MG63 (cell line): ENCODE measurements at regions not wholly inside any gene's neighbourhood (a gene's known extent, or its start where the extent isn't known, plus 50 kb on each side); places are given as distances from the start of the nearest gene placed in this dataset.

ENCODE experiments used
- DNase-seq: peaks from one replicate; pipeline ENCODE4 v3.0.0-alpha.2; 2020
- H3K27me3 ChIP-seq: fragments of 250-450 bp; sonication (Bioruptor Pico); 2 replicates; pipeline ENCODE4 v1.5.1; 2020; ENCODE audit warnings: mild to moderate bottlenecking, moderate library complexity
- H3K36me3 ChIP-seq: fragments of 250-450 bp; sonication (Bioruptor Pico); 2 replicates; pipeline ENCODE4 v1.5.1; 2020; ENCODE audit warnings: mild to moderate bottlenecking, moderate library complexity
- H3K4me3 ChIP-seq: fragments of 250-450 bp; sonication (Bioruptor Pico); 2 replicates; pipeline ENCODE4 v1.5.1; 2020; ENCODE audit warnings: mild to moderate bottlenecking, moderate library complexity
- H3K9me3 ChIP-seq: fragments of 250-450 bp; sonication (Bioruptor Pico); 2 replicates; pipeline ENCODE4 v1.5.1; 2020; ENCODE audit warnings: mild to moderate bottlenecking, moderate library complexity

- Histone ChIP-seq H3K27me3 (no peaks in the 10 kb centered on the region), H3K9me3 (no peaks in the 10 kb centered on the region), H3K36me3 (no peaks in the 10 kb centered on the region), H3K4me3 (no peak overlapping the region)
- DNase-seq = no peak
Observed at GRCh38 chr16:73457851-73458250, 409.9 kb upstream of the ZFHX3 start.

DNA sequence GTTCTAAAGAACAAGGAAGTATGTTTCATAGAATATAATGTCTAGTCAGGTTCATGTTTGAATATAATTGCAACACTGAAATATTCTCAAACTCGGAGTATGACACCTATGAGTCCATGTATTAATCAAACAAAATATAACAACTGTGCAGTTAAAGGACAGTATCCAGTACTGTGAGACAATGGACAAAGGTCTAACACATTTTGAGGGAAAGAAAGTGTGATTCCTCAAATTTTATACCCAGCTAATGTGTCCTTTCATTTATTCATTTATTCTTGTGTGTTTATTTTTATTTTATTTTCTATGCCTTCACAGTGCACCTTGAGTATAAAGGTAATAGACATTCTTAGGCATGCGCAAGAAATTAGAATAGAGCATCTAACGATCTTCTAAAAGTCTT is 401.0 kb upstream of the ZFHX3 start:
- Histone ChIP-seq H3K9me3 (peaks cover 5% of the 10 kb centered on the region; the same call in 1 of the 2 replicates), H3K36me3 (no peaks in the 10 kb centered on the region), H3K27me3 (no peaks in the 10 kb centered on the region), H3K4me3 (no peak overlapping the region)
- no peak for DNase-seq

DNA sequence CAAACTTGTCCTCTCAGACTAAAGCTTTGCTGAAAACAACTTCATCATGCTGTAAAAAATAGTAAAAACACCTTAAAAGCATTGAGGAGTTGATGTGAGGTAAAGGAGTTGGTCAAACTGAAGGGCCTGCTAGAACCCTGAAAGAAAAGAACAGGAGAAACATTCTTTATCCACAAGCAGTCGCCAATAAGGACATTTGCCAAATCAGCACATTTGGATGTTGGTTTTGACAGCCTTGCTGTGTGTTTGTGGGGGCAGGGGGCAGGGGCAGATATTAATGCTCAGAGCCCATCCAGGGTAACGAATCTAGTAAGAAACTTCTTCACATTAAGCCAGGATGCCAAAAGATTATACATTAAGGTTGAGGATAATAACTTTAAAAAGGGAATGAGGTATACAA is 399.9 kb upstream of the ZFHX3 start:
- Histone ChIP-seq H3K9me3 (peaks cover 5% of the 10 kb centered on the region; the same call in 1 of the 2 replicates), H3K36me3 (no peaks in the 10 kb centered on the region), H3K27me3 (no peaks in the 10 kb centered on the region), H3K4me3 (no peak overlapping the region)
- DNase-seq = no peak

DNA sequence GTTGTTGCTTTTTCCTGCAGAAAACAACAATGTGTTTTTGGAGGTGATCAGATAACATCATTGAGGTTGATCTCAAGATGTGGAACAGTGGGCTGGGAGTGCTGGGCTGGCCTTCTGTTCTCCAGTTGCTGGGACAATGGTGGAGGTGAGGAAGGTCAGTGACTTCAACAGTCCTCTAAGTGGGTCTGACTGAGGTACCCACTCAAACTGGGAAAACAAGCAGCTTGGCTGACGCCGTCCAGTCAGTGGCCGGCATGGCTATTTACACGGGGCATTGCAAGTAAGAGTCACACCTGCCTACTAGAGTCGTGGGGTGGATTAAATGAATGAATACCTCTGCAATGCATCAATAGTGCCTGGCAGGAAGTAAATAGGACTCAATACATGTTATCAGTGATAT is 386.7 kb upstream of the ZFHX3 start:
- Histone ChIP-seq H3K4me3 (no peak overlapping the region), H3K27me3 (no peaks in the 10 kb centered on the region), H3K9me3 (no peaks in the 10 kb centered on the region)

DNA sequence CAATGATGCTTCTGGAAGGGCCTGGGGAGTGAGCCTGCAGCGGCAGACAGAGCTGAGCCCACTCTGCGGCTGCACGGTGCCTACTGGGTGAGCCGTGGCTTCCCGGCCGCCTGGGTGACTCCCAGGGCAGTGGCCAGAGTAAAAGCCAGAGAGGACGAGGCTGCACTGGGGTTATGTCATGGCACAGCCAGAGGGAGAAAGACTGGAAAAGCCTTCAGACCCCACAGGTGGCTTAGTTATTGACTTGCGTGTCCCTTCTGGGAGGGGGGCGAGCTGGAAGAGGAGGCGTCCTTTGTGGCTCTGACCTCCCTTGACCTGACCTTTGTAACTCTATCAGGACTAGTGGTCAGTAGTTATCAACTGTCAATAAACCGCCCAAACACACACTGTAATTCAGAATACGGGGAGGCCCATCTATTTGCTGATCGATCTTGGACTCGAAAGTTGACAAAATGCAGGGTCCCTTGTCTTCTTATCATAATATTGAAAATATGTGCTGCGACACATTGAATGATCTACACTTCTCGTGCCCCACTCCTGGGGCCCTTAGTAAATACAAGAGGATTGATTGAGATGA is 385.9 kb upstream of the ZFHX3 start:
- no peaks in the 10 kb centered on the region for H3K36me3 ChIP-seq
- H3K4me3 ChIP-seq = no peak overlapping the region
- H3K9me3 ChIP-seq = no peaks in the 10 kb centered on the region
- no peak for DNase-seq
- no peaks in the 10 kb centered on the region for H3K27me3 ChIP-seq

More for the DNA sequence above, 386.7 kb upstream of the ZFHX3 start:
- no peak for DNase-seq
- H3K36me3 ChIP-seq = no peaks in the 10 kb centered on the region

- Histone ChIP-seq H3K4me3 (no peak overlapping the region), H3K27me3 (no peaks in the 10 kb centered on the region), H3K36me3 (no peaks in the 10 kb centered on the region), H3K9me3 (no peaks in the 10 kb centered on the region)
- no peak for DNase-seq
Observed at GRCh38 chr16:73432850-73433730, 385.2 kb upstream of the ZFHX3 start.

DNA sequence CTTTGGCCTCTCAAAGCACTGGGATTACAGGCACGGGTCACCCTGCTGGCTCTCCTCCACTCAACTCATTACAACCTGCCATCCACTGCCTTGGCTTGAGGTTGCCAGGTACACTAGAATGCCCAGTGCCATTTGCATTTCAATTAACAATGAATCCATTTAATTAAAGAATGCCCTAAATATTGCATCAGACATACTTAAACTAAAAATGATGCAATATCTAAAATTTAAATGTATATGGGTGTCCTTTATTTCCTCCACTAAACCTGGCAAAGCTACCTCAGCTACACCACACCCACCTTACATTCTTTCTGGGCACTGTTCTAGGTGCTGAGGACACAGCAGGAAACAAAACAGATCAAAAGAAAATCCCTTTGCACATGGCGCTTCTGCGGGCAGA is 382.2 kb upstream of the ZFHX3 start:
- Histone ChIP-seq H3K9me3 (no peaks in the 10 kb centered on the region), H3K4me3 (no peak overlapping the region), H3K27me3 (no peaks in the 10 kb centered on the region)

GRCh38 chr16:73428121-73428520 is 380.2 kb upstream of the ZFHX3 start:
- Histone ChIP-seq H3K36me3 (no peaks in the 10 kb centered on the region), H3K9me3 (no peaks in the 10 kb centered on the region), H3K27me3 (no peaks in the 10 kb centered on the region), H3K4me3 (no peak overlapping the region)
- no peak for DNase-seq

More for the DNA sequence above, 382.2 kb upstream of the ZFHX3 start:
- no peaks in the 10 kb centered on the region for H3K36me3 ChIP-seq
- no peak for DNase-seq

- no peak overlapping the region for H3K4me3 ChIP-seq
- H3K36me3 ChIP-seq = no peaks in the 10 kb centered on the region
- no peaks in the 10 kb centered on the region for H3K27me3 ChIP-seq
- no peak for DNase-seq
- no peaks in the 10 kb centered on the region for H3K9me3 ChIP-seq
Observed at GRCh38 chr16:73427164-73427563, 379.2 kb upstream of the ZFHX3 start.

DNA sequence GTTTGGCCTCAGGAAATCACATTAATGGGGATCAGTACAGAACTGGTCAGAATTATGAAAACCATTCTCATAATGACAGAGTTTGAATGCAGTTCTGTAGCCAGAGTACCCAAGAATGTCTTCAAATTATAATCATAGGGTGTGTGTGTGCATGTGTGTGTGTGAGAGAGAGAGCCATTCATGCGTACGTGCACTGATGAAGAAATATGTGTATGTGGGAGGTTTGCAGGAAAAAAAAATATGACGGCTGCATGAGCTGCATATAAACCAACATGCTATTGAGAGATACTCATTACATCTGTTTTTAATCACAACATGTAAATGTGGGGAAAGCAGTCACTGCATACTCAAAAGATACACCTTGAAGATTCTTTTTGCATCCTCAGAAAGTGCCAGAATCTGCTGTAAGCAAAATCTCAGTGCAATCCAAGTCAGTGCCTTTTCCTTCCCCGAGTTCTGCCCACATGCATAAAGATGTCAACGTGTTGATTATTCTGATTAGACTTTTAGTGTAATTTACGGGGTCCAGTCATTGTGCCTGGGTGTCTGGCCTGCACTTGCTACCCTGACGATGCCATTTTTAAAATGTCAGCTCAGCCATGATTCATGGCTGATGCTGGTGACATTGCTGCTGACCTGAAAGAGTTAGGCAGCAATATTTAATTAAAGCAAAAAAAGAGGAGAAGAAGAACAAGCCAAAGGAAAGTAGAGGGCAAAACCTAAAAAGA is 378.7 kb upstream of the ZFHX3 start:
- no peak for DNase-seq
- no peaks in the 10 kb centered on the region for H3K9me3 ChIP-seq
- no peaks in the 10 kb centered on the region for H3K36me3 ChIP-seq
- no peaks in the 10 kb centered on the region for H3K27me3 ChIP-seq
- H3K4me3 ChIP-seq = no peak overlapping the region

GRCh38 chr16:73420676-73421075 is 372.7 kb upstream of the ZFHX3 start:
- H3K4me3 ChIP-seq = no peak overlapping the region
- DNase-seq = no peak
- H3K9me3 ChIP-seq = no peaks in the 10 kb centered on the region
- H3K36me3 ChIP-seq = no peaks in the 10 kb centered on the region
- H3K27me3 ChIP-seq = no peaks in the 10 kb centered on the region

GRCh38 chr16:73420244-73420643 is 372.3 kb upstream of the ZFHX3 start:
- no peaks in the 10 kb centered on the region for H3K36me3 ChIP-seq
- peak; percentile 11 for DNase-seq
- H3K9me3 ChIP-seq = no peaks in the 10 kb centered on the region
- H3K4me3 ChIP-seq = no peak overlapping the region
- H3K27me3 ChIP-seq = no peaks in the 10 kb centered on the region

GRCh38 chr16:73418691-73419090 is 370.8 kb upstream of the ZFHX3 start:
- Histone ChIP-seq H3K9me3 (no peaks in the 10 kb centered on the region), H3K4me3 (no peak overlapping the region), H3K27me3 (no peaks in the 10 kb centered on the region), H3K36me3 (no peaks in the 10 kb centered on the region)
- DNase-seq = peak; percentile 48

GRCh38 chr16:73418051-73418450 is 370.1 kb upstream of the ZFHX3 start:
- Histone ChIP-seq H3K36me3 (no peaks in the 10 kb centered on the region), H3K27me3 (no peaks in the 10 kb centered on the region), H3K4me3 (no peak overlapping the region), H3K9me3 (no peaks in the 10 kb centered on the region)
- no peak for DNase-seq

DNA sequence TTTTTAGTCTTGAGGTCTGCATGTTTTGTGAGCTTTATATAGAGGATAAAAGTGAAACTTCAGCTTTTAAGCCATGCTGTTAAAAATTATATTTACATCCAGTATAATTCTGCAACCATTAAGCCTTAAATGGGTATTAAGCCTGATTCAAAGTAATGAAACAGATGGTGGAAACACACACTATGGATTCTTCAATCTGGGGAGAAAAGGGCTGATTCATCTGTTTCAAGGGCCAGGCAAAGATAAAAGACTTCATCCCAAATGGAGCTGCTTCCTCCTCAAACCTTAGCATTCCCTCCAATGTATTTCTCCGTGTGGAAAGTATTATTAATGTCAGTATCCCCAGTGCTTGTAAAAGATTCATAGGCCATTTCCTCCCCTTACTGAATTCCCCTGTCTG is 367.4 kb upstream of the ZFHX3 start:
- Histone ChIP-seq H3K9me3 (no peaks in the 10 kb centered on the region), H3K27me3 (no peaks in the 10 kb centered on the region), H3K36me3 (no peaks in the 10 kb centered on the region), H3K4me3 (no peak overlapping the region)
- no peak for DNase-seq

DNA sequence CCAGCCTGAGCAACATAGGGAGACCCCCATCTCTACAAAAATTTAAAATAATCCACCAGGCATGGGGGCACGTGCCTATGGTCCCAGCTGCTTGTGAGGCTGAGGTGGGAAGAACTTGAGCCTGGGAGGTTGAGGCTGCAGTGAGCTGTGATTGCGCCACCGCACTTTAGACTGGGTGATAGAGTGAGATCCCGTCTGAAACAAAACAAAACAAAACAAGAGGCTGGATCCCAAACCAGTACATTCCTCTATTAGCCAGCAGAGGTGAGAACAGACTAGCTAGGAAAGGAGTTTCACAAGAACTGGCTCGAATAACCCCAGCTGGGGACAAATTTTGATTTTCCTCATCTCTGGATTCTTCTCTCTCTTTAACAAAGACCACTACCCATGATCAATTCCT is 366.7 kb upstream of the ZFHX3 start:
- no peaks in the 10 kb centered on the region for H3K27me3 ChIP-seq
- no peaks in the 10 kb centered on the region for H3K9me3 ChIP-seq
- no peaks in the 10 kb centered on the region for H3K36me3 ChIP-seq
- no peak for DNase-seq
- no peak overlapping the region for H3K4me3 ChIP-seq

DNA sequence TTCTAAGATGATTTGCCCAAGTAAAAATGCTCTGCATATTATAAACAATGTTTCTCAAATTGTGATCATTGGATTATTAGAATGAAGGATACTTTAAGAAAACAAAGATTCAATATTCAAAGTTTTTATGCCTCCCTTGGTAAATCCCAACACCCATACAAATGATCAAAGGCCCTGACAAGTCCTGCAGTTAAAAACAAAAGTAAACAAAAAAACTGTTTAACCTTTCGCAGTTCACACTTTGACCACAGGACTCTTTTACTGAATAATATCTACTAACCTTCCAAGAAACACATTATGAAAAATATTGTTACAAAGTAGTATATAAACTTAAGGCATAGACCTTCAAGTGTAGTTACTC is 365.9 kb upstream of the ZFHX3 start:
- DNase-seq = no peak
- Histone ChIP-seq H3K27me3 (no peaks in the 10 kb centered on the region), H3K9me3 (no peaks in the 10 kb centered on the region), H3K36me3 (no peaks in the 10 kb centered on the region), H3K4me3 (no peak overlapping the region)
